GM11168 (cell line): ENCODE measurements at regions not wholly inside any gene's neighbourhood (a gene's known extent, or its start where the extent isn't known, plus 50 kb on each side); places are given as distances from the start of the nearest gene placed in this dataset.

ENCODE experiments used
- in situ Hi-C: fragments of 300-500 bp; cut with MboI; formaldehyde crosslinking; loops from one replicate; pipeline ENCODE4 v1.12.0; 2022; ENCODE audit warnings: low sequenced_read_pairs; ENCODE audit not compliant: unreplicated experiment

- in situ Hi-C loops = no loop called here
Observed at GRCh38 chr11:31871310-31872075, 60.4 kb upstream of the PAX6 start.

- in situ Hi-C loops = no loop called here
Observed at GRCh38 chr11:31870609-31871309, 59.6 kb upstream of the PAX6 start.

GRCh38 chr11:31869986-31870385, 58.9 kb upstream of the PAX6 start:
- in situ Hi-C loops = no loop called here

GRCh38 chr11:31865606-31866300, 54.6 kb upstream of the PAX6 start:
- in situ Hi-C loops = no loop called here

GRCh38 chr11:31863170-31863832, 52.2 kb upstream of the PAX6 start:
- in situ Hi-C loops = no loop called here

GRCh38 chr11:31861011-31861410, 49.9 kb upstream of the PAX6 start:
- in situ Hi-C loops = no loop called here
